ENCODE measurements at regions not wholly inside any gene's neighbourhood (a gene's known extent, or its start where the extent isn't known, plus 50 kb on each side); places are given as distances from the start of the nearest gene placed in this dataset.
"Not testable (repeated sequence)": the region's sequence is repeated elsewhere in the genome, so short reads cannot be mapped to it uniquely, and the experiment has no call there.

DNA sequence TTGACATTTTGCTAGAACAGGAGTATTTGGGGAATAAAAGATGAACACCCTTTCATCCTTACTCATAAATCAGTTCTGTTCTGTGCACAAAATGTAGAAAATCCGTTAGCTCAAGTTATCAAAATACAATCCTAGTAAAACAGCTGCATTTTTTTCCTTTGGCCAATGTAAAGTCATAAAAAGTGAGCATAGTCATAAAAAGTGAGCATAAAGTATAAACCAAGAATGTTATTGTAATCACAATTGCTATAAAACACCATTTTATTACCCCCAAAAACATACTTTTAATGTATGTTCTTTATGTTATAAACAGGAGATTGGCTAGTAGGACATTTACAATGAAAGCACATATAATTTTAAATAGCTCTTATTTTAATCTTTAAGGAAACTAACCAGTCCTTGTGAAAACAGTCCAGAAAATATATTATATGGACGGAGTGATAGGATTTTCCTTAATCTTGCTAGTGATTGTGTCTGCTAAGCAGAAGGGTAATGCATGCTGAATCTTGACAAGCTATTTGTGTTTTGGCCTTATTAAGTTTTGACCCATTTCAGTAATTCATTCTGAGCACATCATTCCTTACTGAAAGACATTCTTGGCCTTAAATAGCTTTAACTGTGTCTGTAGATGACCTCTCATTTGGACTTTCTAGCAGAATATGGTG, 891.8 kb downstream of the DSC3 start:
- no peak for DNase-seq

DNA sequence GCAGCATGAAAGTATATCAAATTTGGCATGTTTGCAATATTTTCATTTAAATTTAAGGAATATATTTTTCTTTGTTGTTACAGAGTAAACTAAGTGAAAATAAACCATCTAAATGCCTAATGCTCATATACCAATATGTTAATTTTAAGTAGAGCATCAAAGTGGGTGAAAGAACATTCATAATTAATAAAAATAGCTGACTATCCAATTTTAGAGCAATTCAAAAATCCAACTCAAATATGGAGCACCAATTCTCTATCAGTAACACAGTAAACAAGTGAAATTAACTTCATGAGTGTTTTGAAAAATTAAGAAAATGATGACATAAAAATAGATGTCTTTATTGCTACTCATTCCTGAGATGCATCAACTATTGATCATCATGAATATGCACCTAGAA, 893.0 kb downstream of the DSC3 start:
- no peak for DNase-seq

DNA sequence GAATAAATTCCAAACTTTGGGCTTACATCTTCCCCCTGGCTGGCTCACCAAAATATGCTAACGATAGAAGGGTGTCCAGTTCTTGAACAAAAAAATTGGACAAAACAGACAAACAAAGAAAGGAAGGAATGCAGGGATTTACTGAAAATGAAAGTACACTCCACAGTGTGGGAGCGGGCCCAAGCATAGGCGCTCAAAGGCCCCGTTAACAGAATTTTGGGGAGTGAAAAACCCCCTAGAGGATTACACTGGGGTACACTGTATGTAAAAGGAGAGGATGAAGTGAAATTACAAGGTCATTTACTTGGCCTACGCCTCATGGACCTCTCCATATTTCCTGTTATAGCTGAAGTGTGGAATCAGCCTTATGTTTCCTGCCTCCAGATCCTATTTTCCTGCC, 899.7 kb downstream of the DSC3 start:
- DNase-seq, result no peak

DNA sequence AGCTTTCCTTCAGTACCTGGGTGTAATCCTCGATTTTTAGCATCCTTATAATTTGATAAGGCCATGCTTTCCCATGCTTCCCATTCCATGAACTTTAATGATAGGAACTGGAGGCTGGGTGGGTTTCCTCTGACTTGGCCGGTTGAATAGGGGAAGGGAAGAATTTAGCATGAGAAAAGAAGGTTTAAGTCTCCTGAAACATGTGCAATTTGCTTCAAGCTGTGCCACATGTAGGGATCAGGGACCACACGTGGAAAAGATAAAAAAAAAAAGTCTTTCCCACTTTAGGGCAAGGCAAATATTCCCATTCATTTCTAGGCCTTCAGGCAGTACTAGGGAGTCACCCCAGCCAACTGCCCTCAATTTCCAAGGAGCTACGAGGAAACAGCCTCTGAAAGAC, 900.3 kb downstream of the DSC3 start:
- no peak for DNase-seq

DNA sequence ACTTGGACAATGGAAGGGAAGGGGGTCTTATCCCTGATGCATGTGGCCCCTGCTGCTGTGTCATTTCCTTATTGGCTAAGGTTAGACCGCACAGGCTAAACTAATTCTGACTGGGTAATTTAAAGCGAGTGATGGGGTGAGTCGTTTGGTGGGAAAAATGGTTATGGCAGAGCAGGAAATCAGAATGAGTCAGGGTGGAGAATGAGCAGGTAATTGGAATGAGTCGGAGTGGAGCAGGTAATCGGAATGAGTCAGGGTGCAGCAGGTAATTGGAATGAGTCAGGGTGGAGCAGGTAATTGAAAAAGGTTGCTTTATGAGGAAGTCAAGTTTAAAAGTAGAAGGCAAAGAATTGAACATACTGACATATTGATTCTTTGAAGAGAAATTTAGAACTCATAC, 901.0 kb downstream of the DSC3 start:
- not testable (repeated sequence) for DNase-seq

DNA sequence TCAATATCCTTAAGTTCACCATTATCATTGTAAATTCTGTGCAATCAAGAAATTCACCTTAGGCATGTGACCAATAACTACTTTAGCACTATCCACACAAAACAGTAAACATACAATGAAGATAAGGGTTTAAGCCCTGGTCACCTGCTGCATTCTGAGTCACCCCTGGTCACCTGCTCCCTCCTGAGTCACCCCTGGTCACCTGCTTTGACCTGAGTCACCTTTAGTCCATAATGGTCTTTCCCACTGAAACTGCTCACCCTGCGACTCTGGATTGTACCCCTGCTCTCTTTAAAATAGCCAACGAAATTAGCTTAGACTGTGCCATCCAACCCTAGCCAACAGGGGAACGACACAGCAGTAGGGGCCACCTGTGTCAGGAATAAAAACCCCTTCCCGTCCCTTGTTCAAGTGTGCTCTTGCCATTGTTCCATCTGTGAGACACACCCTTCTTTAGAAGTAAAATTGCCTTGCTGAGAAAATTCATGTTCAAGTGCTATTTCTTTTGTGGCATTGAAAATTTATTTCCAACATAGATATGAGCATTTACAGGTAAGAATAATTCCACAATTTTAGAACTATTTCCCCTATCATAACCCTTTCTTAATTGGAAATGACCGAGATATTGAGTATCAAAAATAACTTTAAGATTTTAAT, 902.8 kb downstream of the DSC3 start:
- DNase-seq, result no peak

DNA sequence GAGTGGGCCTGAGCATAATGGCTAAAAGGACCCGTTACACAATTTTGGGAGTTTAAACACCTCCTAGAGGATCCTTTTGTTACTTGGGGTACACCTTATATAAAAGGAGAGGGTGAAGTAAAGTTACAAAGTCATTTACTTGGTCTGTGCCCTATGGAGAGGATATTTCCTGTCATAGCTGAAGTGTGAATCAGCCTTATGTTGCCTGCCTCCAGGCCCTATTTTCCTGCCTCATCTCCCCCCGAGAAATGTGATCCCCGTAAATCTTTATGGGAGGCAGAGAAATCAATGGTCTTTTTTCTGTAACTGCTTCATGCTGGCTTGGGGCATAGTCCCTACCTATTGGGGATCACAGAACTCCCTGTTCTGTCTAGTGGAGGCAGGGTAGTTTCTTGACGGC, 906.6 kb downstream of the DSC3 start:
- no peak for DNase-seq

DNA sequence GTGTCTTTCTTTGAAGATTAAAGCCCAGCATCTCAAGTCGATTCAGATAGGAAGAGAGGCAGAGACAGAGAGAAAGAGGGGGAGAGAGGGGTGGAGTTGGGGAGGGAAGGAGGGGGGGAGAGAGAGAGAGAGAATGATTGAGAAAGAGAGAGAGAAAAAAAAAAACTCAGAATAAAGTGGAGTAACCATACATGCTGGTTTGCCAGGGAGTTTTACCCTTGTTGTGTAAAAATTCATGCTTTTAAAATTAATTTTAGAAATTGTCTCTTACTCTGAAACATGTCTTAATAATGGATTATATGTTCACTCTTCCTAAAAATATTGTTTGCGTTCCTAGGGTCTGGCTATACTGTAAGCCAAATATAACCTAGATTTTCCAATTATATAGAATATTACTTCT, 908.5 kb downstream of the DSC3 start:
- DNase-seq, result no peak

DNA sequence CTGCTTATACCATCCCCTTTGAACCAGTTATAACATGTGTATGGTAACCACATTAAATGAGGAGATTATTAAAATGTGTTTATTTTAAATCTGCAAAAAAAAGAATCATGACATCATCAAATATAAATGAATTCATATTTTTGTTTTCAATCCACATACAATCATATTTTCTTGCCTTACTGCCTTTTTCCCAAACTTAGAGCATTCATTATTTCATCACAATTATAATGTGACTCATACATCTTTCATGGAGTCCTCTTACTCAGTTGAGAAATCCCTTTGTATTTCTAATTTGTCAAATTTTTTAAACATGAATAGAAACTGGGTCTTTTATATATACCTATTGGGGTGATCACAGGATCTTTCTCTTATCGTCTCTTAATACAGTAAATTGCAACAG, 909.6 kb downstream of the DSC3 start:
- no peak for DNase-seq

DNA sequence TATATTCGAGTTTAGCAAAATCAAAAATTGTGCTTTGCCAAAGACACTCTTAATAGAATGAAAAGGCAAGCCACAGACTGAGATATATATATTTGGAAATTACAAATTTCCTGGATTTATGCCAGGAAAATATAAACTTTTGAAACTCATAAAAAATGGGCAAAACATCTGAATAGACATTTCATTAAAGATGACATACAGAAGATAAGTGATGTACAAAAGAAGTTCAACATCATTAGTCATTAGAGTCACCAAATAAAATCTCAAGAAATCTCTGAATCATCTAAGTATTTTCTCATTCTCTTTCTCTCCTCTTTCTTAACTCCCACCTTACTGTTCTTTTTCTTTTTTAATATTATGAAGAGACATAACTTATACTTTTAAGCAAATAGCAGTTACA, 921.1 kb downstream of the DSC3 start:
- DNase-seq, result no peak

DNA sequence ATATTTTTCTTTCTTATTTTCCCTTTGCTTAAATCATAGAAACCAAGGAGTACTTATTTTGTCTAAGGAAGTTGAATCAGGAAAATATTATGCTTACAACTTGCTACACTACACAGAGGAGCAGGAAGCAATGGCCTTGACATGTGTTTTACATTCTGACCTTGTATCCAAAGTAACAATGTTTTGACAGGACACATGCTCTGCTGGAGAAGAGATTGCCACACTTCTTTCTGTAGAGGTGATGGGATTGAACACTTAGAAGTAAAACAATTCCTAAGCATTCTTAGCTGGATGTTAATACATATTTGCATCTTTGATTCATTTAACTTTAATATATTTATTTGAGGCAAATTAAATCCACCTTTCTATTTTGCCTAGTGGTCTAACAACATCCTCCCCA, 929.1 kb downstream of the DSC3 start:
- DNase-seq, result no peak

DNA sequence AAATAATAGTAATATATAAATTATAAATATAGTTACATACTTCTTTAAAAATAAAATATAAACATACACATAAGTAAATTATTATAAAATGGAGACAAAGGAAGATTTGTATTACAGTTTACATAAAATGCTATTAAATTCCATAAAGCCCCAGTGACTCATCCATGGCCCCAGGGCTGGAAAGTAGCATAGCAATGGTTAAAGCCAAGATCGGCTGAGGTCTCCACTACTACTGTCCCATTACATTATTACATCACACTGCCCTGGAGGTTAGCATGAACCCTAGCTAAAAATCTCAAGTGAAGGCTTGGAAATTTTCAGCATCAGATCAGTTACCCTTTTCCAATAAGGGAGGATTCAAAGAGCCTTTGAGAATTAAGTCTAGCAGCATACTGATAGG, 936.2 kb downstream of the DSC3 start:
- DNase-seq, result no peak

DNA sequence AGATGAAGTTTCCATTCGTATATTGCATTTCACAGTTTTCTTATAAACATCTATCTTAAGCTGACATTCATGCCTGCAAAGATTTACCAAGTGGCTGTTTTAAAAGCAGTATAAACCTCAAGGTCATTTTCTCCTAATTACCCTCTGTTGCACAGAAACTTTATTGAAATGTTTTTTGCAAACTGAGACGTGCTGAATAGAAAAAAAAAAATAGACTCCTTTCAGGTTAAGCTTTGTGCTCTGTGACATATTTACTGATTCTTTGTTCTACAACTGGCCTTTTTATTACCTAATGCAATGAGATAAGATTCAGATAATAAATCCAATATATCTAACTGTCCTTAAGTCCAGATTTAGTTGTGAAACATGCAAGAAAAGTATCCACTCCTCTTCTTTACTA, 938.7 kb downstream of the DSC3 start:
- DNase-seq, result no peak

DNA sequence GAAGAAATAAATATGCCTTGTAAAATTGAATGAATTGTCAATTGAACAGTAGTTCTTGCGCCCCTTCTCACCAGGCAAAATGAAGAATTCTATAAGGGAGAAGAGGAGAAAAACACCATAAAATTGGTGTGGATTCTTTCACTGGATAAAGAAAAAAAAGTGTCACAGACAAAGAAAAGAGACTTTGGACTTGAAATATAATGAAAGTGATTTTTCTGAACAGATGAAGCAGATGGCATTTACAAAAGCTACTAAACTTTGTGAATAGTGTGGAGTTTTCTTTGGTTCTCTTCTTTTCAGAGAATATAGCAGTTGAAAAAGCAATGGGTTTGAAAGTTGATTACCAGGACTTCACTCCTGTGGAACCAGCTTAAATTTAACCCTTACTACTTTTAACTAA, 945.7 kb downstream of the DSC3 start:
- no peak for DNase-seq

DNA sequence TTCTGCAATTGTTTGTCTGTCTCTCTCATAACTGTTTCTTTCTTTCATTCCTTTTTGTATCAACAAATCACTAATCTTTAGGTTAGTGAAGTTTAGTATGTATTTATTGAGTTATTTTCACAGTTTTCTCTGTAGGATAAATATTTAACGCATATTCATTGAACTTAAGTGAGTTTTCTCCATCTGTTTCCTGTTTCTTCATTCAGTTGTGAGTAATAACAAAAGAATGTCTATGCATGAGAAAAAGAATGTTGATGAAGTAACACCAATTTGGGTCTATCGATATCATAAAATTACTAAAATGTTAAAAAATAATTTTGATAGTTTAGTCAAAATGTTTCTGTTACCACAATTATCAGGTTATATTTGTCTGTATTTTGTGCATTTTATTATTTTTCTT, 948.0 kb downstream of the DSC3 start:
- no peak for DNase-seq

DNA sequence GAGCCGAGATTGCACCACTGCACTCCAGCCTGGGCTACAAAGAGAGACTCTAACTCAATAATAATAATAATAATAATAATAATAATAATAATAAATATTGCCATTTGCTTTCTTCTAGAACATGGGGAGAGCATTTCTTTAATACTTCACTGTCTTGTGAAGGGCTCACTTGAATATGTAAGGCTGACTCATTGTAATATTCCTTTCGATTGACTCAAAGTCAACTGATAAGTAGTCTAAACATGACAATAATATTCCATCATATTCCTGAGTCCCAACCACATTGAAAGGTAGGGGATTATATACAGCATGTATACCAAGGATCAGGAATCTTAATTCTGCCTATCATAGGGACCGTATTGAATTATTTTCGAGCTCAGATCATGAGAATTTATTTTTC, 949.2 kb downstream of the DSC3 start:
- DNase-seq, result no peak

DNA sequence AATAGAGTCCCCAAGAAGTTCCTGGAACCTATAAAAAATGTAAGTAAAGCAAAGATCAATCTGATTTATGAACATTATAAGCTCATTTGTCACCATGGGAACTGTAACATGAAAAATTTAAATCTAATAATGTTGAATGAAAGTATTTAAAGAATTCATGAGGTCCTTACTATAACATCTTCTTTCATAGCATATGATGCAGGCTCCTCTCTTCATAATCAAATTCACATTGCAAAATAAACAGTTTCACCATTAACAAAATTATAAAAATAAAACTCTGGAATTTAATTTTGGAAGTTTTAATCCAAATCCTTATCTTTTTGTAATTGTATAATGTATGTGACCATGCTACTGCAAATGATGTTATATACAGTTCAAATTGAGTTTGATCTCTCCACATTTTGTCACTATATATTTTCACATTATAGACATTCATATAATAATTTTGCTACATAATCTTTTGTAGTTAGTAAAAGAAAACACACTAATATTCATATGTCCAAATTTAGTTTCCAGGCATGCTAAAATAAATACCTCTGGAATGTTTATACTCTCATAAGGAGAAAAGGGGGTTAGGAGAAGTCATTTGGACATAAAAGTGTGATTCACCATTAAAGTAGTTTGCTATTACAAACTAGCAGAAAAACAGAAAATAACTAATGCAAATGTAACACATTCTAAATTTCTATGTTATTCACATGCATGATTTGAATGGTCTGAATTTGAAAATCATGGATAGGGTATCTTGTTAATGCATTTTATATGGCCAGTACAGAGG, 954.1 kb downstream of the DSC3 start:
- no peak for DNase-seq

DNA sequence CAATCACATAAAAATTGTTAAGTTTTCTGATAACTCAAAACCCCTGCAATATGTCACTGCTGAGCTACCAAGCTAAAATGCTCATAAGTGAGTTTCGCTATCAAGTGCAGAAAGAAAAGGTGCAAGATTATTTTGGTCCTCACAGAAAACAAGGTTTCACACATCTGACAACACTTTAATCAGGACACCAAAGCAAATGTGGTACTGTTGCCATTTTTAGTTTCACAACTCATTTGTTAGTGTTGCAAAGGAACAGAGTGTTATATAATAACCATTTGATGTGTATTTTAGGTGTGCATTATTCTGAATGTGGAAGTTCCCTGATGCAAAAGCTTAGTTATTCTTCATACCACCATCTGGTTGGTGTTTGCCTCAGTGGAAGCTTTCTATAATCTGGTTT, 956.2 kb downstream of the DSC3 start:
- DNase-seq, result no peak

DNA sequence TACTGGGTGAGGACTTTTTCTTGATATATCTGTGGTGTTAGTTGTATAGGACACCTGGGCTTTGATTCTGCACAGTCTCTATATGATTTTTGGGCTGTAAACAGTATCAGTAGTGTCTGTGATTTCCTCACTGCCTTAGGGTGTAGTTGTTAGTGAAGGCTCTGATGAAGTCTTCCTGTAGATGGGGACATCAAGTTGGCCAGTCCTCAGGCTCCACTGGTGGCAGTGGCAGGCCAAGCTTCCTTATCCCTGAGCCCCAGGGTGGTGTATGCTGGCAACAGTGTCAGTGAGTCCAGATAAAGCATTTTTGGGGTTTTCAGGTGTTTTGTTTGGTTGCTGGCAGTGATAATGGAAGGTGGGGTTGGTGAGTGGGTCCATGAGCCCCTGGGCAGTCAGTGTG, 961.4 kb downstream of the DSC3 start:
- DNase-seq, result no peak

DNA sequence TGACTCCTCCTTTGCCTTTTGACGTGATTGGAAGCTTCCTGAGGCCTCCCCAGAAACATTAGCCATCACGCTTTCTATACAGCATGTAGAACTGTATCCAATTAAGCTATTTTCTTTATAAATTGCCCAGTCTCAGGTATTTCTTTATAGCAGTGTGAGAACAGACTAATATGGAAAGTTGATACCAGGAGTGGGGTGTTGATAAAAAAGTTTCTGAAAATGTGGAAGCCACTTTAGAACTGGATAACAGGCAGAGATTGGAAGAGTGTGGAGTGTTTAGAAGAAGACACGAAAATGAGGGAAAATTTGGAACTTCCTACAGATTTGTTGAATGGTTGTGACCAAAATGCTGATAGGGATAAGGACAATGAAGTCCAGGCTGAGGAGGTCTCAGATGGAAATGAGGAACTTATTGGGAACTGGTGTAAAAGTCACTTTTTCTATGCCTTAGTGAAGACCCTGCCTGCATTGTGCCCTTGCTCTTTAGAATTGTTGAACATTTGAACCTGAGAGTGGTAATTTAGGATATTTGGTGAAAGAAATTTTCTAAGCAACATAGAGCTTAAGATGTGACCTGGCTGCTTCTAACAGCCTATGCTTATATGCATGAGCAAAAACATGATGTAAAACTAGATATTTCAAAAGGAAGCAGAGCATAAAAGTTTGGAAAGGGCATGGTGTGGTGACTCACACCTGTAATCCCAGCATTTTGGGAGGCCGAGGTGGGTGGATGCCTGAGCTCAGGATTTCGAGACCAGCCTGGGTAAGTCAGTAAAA, 969.7 kb downstream of the DSC3 start:
- DNase-seq, result no peak

DNA sequence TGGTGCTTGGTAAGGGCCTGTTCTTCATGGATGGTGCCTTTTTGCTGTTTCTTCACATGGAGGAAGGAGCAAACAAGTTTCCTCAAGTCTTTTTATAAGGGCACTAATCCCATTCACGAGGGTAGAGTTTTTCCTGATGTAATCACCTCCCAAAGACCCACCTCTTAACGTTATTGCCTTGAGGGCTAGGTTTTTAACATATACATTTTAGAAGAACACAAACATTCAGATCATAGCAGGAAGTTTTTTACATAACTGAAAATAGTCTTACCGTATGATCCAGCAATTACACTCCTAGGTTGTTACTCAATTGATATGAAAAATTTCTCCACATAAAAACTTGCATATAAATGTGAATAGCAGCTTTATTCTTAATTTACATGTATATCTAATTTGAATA, 976.3 kb downstream of the DSC3 start:
- no peak for DNase-seq

DNA sequence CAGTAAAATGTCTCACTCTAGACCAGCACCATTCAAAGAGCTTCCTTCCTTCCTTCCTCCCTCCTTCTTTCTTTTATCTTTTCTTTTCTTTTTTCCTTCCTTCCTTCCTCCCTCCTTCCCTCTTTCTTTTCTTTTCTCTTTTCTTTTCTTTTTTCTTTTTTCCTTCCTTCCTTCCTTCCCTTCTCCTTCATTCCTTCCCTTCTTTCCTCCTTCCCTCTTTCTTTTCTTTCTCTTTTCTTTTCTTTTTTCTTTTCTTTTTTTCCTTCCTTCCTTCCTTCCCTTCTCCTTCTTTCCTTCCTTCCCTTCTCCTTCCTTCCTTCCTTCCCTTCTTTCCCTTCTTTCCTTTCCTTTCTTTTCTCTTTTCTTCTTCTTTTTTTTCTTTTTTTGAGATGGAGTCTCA, 985.1 kb downstream of the DSC3 start:
- DNase-seq, result no peak

DNA sequence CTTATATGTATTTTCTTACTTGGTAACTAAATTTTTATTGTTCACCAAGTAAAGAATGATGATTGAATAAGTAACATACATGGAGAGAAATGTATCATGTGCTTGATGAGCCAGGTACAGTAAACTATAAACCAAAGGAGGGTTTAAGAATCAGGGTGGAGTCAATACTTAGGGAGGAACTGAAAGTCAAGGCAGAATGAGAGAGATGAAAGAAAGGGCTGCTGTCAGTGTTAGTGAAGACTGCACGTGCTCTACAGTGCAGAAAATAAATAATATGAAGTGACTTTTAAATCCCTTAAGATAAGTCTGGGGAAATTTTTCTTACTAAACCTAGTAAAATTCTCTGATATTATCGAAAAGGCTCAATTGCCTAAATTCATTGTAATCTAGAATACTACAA, 986.0 kb downstream of the DSC3 start:
- no peak for DNase-seq

Measured in occipital lobe (tissue), 1 donor.